Muscle of leg (tissue), 3 donors: ENCODE measurements at regions not wholly inside any gene's neighbourhood (a gene's known extent, or its start where the extent isn't known, plus 50 kb on each side); places are given as distances from the start of the nearest gene placed in this dataset.
A peak's percentile ranks its signal among the peaks of the same experiment; 100 is the strongest.

Experiments used
- DNase-seq: peaks from one replicate; pipeline ENCODE4 v3.0.0; 2013
- H3K27ac ChIP-seq: one replicate; pipeline ENCODE4 v1.5.1; 2013; ENCODE audit warnings: mild to moderate bottlenecking, low read length, control low read depth
- H3K27me3 ChIP-seq: one replicate; pipeline ENCODE4 v1.6.1; 2013; ENCODE audit warnings: low read length; ENCODE audit not compliant: control insufficient read depth, insufficient read depth
- H3K36me3 ChIP-seq: one replicate; pipeline ENCODE4 v1.6.1; 2013; ENCODE audit warnings: low read length; ENCODE audit not compliant: control insufficient read depth, insufficient read depth
- H3K4me1 ChIP-seq: one replicate; pipeline ENCODE4 v1.6.1; 2013; ENCODE audit warnings: low read length; ENCODE audit not compliant: control insufficient read depth, insufficient read depth
- H3K4me3 ChIP-seq: one replicate; pipeline ENCODE4 v1.5.1; 2013; ENCODE audit warnings: low read length, control low read depth
- H3K9me3 ChIP-seq: replicated peaks from 2 replicates; pipeline ENCODE4 v1.6.1; 2013; ENCODE audit warnings: low read depth, low read length; ENCODE audit not compliant: control insufficient read depth
- WGBS: methylation state at CpG from one replicate; pipeline ENCODE4 v1.1.5; 2013; ENCODE audit warnings: missing lambda C conversion rate; ENCODE audit not compliant: insufficient coverage; 5-methylcytosine and 5-hydroxymethylcytosine counted together

DNA sequence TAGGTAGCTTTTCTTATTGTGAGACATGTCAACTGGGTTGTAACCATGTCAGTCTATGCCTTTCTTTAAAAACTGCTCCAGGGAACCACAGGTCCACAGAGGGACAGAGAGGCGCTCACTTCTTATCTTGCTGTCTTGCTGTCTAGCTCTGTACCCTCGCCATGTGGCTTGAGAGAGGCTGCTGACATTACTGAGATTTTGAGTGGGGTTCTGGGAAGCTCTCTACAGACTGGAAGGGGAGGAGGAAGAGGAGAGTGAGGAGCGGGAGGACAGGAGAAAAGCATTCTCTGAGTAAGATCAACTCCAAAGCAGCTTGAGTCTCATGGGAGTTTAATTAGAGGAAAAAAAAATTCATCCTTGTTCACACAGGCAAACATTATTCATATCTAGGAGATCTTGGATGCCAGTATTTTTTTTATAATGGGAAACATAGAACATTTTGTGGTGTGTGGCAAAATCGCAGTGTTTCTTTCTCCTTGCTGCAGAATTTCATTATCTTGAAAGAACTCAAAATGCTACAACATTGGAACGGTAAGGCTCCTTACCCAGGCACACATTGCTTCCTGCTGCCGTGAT is 1037.0 kb upstream of the NR2F2 start:
- Histone ChIP-seq H3K4me3 (no peak overlapping the region), H3K36me3 (no peaks in the 10 kb centered on the region), H3K27ac (no peak overlapping the region), H3K9me3 (no peaks in the 10 kb centered on the region), H3K27me3 (no peaks in the 10 kb centered on the region), H3K4me1 (peaks cover 27% of the 10 kb centered on the region)
- WGBS = no CpG with 5 or more reads among the region's 6 CpGs
- no peak for DNase-seq

DNA sequence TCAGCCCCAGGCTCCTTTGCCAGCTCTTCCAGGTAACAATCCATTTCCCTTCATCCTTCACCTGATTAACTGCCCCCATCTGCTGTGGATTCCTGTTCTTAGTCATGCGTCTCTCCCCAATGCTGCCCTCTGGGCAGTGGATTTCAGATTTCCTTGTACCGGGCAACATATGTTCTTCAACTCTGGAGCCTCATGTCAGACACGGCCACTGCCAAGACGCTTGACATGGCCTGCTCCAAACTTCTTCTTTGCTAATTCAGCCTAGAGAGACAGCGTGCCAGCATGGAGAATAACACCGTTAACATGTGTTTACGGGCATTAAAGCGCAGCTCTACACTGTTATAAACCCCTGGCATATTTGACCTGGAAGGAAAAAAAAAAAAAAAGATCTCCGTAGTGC is 1035.1 kb upstream of the NR2F2 start:
- peak; percentile 56 for DNase-seq
- Histone ChIP-seq H3K27ac (peak overlapping the region; percentile 3), H3K27me3 (no peaks in the 10 kb centered on the region), H3K36me3 (no peaks in the 10 kb centered on the region), H3K9me3 (no peaks in the 10 kb centered on the region), H3K4me1 (peaks cover 27% of the 10 kb centered on the region), H3K4me3 (no peak overlapping the region)
- 26% methylated on average over 5 of the region's 9 CpGs for WGBS

DNA sequence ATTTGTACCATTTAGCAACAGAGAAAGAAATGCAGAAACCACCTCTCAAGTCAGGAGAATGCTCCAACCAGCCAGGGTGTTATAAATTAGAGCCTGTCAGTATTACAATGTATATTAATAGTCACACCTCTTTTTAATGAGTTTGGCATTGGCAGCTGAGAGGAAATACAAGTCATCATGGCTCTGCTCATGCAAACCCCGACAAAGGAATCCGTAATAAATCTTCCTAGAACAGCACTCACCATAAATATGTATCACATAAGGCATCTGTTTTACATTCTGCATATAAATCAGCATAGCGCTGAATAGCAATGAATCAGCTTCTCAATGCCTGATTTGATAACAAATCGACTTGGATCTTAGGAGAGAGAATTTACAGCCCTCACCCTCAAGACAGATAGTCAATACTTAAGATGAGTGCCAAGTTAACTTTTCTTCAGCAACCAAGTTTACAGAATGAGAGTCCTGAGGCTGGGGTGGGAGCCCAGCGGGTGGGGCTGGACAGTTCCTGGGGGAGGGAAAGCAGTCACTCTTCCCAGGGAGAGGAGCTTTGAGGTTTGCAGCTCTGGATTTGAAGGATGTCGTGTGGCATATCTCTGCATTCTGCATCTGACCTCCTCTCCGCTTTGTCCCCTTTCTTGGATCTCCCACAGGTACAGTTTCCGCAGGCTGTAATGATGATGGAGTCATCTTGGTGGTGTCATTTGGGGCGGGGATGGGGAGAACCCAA is 1034.4 kb upstream of the NR2F2 start:
- peak; percentile 65 for DNase-seq
- Histone ChIP-seq H3K4me3 (no peak overlapping the region), H3K4me1 (peaks cover 27% of the 10 kb centered on the region), H3K27ac (peak overlapping the region; percentile 32), H3K36me3 (no peaks in the 10 kb centered on the region), H3K9me3 (no peaks in the 10 kb centered on the region), H3K27me3 (no peaks in the 10 kb centered on the region)
- WGBS = no CpG with 5 or more reads among the region's 9 CpGs

DNA sequence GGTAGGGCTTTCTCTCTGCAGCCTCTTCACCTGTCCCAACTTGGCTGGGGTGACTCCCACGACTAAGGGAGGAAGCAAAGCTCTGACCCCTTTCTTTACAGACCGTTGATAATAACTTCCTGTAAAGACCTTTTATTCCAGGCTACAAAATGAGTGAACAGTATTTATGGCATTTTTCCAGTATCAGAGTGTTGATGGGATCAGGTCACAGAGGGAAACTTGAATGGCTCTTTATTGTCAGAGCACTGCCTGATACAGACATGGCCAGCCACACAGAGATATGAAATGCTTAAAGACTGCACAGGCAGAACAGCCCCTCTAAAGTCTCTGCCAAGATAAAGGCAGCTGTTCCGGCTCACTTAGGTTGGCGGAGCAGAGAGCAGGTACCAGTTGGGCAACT is 1033.9 kb upstream of the NR2F2 start:
- peaks cover 27% of the 10 kb centered on the region for H3K4me1 ChIP-seq
- WGBS = 80% methylated on average over 2 of the region's 4 CpGs
- peak overlapping the region; percentile 32 for H3K27ac ChIP-seq
- no peaks in the 10 kb centered on the region for H3K27me3 ChIP-seq
- no peak overlapping the region for H3K4me3 ChIP-seq
- DNase-seq = peak; percentile 62
- no peaks in the 10 kb centered on the region for H3K36me3 ChIP-seq
- no peaks in the 10 kb centered on the region for H3K9me3 ChIP-seq

DNA sequence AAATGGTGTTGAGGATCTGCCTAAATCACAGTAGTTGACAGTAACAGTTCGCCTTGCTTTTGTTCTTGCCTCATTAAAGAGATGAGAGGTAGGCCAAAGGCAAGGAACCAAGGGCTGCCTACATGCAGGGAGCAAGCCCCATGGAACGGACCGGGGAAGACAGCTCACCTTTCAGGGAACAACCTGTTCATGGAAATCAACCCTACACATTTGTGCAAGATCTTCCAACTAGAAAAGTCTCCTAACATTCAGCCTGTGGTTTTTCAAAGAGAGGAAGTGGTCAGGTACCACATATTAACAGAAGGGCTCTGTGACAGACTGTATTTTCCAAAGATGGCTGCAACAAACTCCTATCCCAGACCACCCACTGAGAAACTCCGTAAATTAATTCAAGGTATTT is 1031.8 kb upstream of the NR2F2 start:
- no peak overlapping the region for H3K27ac ChIP-seq
- no peaks in the 10 kb centered on the region for H3K9me3 ChIP-seq
- peaks cover 23% of the 10 kb centered on the region for H3K4me1 ChIP-seq
- H3K4me3 ChIP-seq = no peak overlapping the region
- no peak for DNase-seq
- H3K36me3 ChIP-seq = no peaks in the 10 kb centered on the region
- WGBS = no CpG with 5 or more reads among the region's 4 CpGs
- no peaks in the 10 kb centered on the region for H3K27me3 ChIP-seq

DNA sequence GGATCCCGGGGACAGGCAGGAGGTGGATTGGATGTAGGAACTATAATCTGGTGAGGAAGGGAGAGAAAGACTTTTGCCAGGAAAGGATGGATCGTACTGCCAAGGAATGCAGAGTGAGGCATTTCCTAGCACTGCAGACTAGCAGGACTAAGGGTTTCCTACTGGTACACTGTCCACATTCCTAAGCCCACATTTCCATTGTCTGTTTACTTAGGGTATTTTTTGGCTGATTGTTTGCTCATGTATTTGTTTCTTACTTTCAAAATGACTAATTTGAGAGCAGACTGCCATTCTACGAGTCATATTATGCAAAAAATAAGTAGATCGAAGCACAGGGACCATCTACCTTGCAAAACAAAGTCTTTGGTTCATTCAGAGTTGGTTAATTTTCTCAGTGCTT is 1029.5 kb upstream of the NR2F2 start:
- no peaks in the 10 kb centered on the region for H3K27me3 ChIP-seq
- no peaks in the 10 kb centered on the region for H3K36me3 ChIP-seq
- DNase-seq = no peak
- H3K9me3 ChIP-seq = no peaks in the 10 kb centered on the region
- H3K27ac ChIP-seq = no peak overlapping the region
- no peak overlapping the region for H3K4me3 ChIP-seq
- 90% methylated on average over 2 of the region's 4 CpGs for WGBS
- peaks cover 26% of the 10 kb centered on the region for H3K4me1 ChIP-seq

DNA sequence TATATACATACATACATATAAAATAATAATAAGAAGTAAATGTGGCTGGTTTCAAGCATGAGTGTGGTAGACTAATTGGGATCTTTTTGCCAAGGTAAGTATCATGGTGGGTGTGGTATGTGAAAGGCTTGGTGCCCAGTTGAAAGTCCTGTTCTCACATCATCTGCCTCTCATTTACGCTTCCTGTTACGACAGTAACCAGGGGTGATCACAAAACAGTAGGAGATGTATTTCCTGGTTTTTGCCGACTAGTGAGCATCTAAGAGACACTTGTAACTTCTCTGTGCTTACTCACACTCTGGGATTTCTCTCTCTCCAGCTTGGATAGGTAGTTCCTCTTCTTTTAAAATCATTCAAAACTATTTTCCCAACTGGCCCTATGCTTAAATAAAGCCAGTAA is 1028.3 kb upstream of the NR2F2 start:
- Histone ChIP-seq H3K27ac (peak overlapping the region; percentile 5), H3K36me3 (no peaks in the 10 kb centered on the region), H3K9me3 (no peaks in the 10 kb centered on the region), H3K4me1 (peaks cover 17% of the 10 kb centered on the region), H3K4me3 (no peak overlapping the region), H3K27me3 (no peaks in the 10 kb centered on the region)
- no CpG with 5 or more reads among the region's 3 CpGs for WGBS
- DNase-seq = peak; percentile 76

DNA sequence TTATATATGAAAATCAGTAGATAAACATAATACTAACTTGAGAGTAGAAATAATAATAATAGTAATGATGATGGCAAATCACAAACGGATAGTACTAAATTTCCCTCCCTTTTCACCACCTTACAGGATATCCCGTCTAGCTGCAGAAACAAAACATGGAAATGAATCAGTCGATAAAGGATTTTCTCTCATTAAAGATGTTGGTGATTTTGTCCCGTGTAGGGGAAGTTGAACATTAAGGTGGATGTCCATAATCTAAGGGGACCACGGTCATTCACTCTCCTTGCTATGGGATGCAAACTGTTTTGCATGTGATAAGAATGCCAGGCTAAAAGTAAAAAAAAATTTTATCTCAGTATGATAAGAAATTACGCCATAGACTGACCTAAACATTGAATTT is 1027.7 kb upstream of the NR2F2 start:
- no peaks in the 10 kb centered on the region for H3K9me3 ChIP-seq
- WGBS = 50% methylated on average over 1 of the region's 6 CpGs
- H3K27ac ChIP-seq = peak overlapping the region; percentile 93
- DNase-seq = no peak
- H3K27me3 ChIP-seq = no peaks in the 10 kb centered on the region
- no peak overlapping the region for H3K4me3 ChIP-seq
- peaks cover 17% of the 10 kb centered on the region for H3K4me1 ChIP-seq
- no peaks in the 10 kb centered on the region for H3K36me3 ChIP-seq

DNA sequence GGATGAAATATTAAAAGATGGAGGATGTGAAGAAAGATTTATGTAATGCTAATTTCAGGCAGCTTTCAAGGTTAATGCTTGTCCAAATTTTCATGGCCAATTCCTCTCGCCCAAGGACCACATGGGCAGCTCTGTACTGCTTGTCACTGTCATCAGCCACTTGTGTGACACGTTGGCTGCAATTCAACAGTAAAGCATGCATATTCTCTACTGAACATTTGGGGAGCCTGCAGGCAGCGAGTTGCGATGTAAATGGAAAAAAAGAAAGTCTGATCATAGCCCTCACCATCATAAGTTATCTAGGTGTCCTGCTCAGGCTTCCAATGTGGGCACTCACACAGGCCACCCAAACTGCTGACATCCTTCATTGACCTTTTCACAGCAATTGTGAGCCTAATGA is 1026.8 kb upstream of the NR2F2 start:
- no peak for DNase-seq
- Histone ChIP-seq H3K4me3 (no peak overlapping the region), H3K36me3 (no peaks in the 10 kb centered on the region), H3K9me3 (no peaks in the 10 kb centered on the region), H3K4me1 (peaks cover 17% of the 10 kb centered on the region), H3K27ac (peak overlapping the region; percentile 93), H3K27me3 (no peaks in the 10 kb centered on the region)
- 32% methylated on average over 2 of the region's 4 CpGs for WGBS

DNA sequence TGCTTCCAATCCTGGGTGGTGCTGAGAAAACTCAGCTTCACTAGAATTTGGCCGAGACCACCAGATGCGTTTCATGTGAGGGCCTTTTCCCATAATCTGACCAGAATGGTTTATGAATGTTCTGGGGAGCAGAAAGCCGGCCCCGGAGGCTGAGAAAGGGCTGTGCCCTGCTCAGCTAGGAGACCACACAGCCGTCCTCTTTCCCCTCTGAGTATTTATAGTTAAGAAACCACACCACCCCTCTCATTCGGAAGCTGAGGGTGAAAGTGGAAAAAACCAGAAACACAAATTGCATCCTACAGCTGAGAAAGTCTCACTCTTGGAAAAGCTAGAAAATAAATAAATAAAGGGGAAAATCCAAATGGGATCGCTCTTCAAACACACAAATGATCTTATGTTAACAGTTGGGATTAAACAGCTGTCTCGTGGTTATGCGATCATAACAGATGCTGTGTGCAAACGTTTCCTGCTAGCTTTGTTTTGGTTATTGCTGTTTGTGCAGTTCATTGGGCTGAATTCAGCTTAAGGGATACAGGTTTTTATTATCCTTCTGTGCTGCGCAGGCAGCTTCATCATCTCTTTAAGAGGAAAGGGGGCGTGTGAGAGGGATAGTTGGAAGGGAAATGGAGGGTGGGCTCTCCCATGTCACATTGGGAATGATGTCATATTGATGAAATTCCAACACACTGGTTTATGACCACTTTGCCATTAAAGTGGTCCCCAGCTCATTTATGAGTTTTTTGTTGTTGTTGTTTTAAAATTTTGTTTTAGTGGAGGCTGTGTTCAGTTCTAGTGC is 1026.2 kb upstream of the NR2F2 start:
- Histone ChIP-seq H3K4me3 (peak overlapping the region; percentile 2), H3K9me3 (no peaks in the 10 kb centered on the region), H3K4me1 (peaks cover 17% of the 10 kb centered on the region), H3K27me3 (no peaks in the 10 kb centered on the region), H3K27ac (peak overlapping the region; percentile 93), H3K36me3 (no peaks in the 10 kb centered on the region)
- DNase-seq = peak; percentile 98
- 10% methylated on average over 2 of the region's 12 CpGs for WGBS
